Suprapubic skin (tissue), 4 donors: ENCODE measurements at regions not wholly inside any gene's neighbourhood (a gene's known extent, or its start where the extent isn't known, plus 50 kb on each side); places are given as distances from the start of the nearest gene placed in this dataset.

ENCODE experiments used
- DNase-seq, 2 donors: peaks; one replicate each; pipeline ENCODE4 v3.0.0-alpha.2; 2019; ENCODE audit warnings: low spot score in 2 of 2
- H3K27ac ChIP-seq: fragments of 200-600 bp; sonication (generic); one replicate; pipeline ENCODE4 v1.5.1; 2019
- H3K27me3 ChIP-seq: fragments of 200-600 bp; sonication (generic); one replicate; pipeline ENCODE4 v1.5.1; 2019
- H3K36me3 ChIP-seq: fragments of 200-600 bp; sonication (generic); one replicate; pipeline ENCODE4 v1.5.1; 2019
- H3K4me1 ChIP-seq: fragments of 200-600 bp; sonication (generic); one replicate; pipeline ENCODE4 v1.5.1; 2019
- H3K4me3 ChIP-seq: fragments of 200-600 bp; sonication (generic); one replicate; pipeline ENCODE4 v1.5.1; 2019; ENCODE audit warnings: mild to moderate bottlenecking
- H3K9me3 ChIP-seq: fragments of 200-600 bp; sonication (generic); one replicate; pipeline ENCODE4 v1.5.1; 2019
- CTCF ChIP-seq, 2 donors: fragments of 200-600 bp in 1 of 2; fragments of 450-650 bp in 1 of 2; sonication (generic) in 1 of 2; IDR thresholded peaks; one replicate each; pipeline ENCODE4 v1.5.1; 2016 to 2019; ENCODE audit warnings: antibody characterized with exemption in 2 of 2, mild to moderate bottlenecking in 1 of 2, moderate library complexity in 1 of 2
- EP300 ChIP-seq: sonication (generic); formaldehyde crosslinking; IDR thresholded peaks from one replicate; pipeline ENCODE4 v1.6.1; 2017; ENCODE audit warnings: antibody characterized with exemption
- POLR2A ChIP-seq, 2 donors: fragments of 450-650 bp; IDR thresholded peaks; one replicate each; pipeline ENCODE4 v1.6.1; 2017; ENCODE audit warnings: antibody characterized with exemption in 2 of 2, mild to moderate bottlenecking in 2 of 2, moderate library complexity in 2 of 2
- POLR2AphosphoS5 ChIP-seq, 3 donors: sonication (generic); formaldehyde crosslinking; IDR thresholded peaks; one replicate each; pipeline ENCODE4 v1.6.1; 2017; ENCODE audit warnings: antibody characterized with exemption in 3 of 3
- WGBS: methylation state at CpG from one replicate; pipeline ENCODE4 v1.1.5; 2018; 5-methylcytosine and 5-hydroxymethylcytosine counted together

DNA sequence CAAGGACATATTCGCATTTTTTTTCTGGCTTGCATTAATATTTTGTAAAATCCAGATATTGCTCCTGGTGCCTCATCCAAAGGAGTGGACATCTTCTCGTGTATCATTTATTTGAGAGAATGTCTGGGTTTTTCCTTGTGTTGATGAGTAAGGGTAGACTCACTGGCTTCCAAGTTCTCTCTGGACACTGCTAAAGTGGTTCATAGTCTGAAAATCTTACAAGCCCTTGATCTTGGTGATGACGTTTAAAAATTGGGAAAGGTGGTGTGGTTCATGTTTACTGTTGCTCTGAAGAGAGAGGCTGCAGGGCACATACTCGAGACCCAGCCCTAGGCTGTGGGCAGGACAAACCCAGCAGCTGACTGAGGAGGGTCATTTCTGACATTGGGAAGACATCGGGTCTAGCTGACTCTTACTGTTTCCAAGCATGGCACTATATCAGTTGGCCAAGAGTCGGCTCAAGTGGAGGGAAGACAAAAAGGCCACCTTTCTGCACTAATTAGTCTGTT is 296.2 kb downstream of the LMX1A start:
- no peaks in the 10 kb centered on the region for H3K36me3 ChIP-seq
- H3K9me3 ChIP-seq: no peaks in the 10 kb centered on the region
- H3K27ac ChIP-seq: no peak overlapping the region
- no peak for DNase-seq
- H3K4me1 ChIP-seq: peaks cover 13% of the 10 kb centered on the region
- no peak overlapping the region for H3K4me3 ChIP-seq
- no peaks in the 10 kb centered on the region for H3K27me3 ChIP-seq
- no peak for TF ChIP-seq POLR2AphosphoS5 (IDR thresholded peaks at IDR 0.05)
- TF ChIP-seq EP300: no peak
- TF ChIP-seq CTCF (IDR thresholded peaks at IDR 0.05): no peak
- no peak for TF ChIP-seq POLR2A (IDR thresholded peaks at IDR 0.05)
- 84% methylated on average over 6 of the region's 6 CpGs for WGBS

- no peak for DNase-seq
- TF ChIP-seq EP300 (no peak), POLR2AphosphoS5 (IDR thresholded peaks at IDR 0.05) (no peak), POLR2A (IDR thresholded peaks at IDR 0.05) (no peak), CTCF (IDR thresholded peaks at IDR 0.05) (no peak)
- Histone ChIP-seq H3K27ac (no peak overlapping the region), H3K4me1 (peaks cover 4% of the 10 kb centered on the region), H3K4me3 (no peak overlapping the region), H3K9me3 (no peaks in the 10 kb centered on the region), H3K36me3 (no peaks in the 10 kb centered on the region), H3K27me3 (no peaks in the 10 kb centered on the region)
- 53% methylated on average over 3 of the region's 3 CpGs for WGBS
Measured at GRCh38 chr1:165057956-165058355, 298.6 kb downstream of the LMX1A start.

DNA sequence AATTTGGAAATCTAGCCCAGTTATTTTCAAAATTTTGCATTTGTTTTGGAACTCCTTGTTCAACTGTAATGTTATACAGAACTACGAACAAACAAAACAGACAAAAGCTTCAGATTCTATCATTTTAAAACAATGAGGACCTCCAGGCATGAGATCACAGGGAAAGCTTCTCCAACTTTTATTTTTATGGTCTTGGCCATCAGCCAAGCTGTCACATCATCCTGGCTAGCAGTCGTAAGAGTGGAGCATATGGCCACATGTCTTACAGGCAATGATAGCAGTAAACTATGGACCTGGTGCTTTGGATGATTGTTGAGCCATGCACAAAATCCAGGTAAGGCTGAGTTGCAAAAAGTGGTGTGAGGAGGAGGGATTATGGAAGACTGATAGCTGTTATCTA is 299.6 kb downstream of the LMX1A start:
- TF ChIP-seq POLR2AphosphoS5 (IDR thresholded peaks at IDR 0.05): no peak
- no peak for TF ChIP-seq EP300
- TF ChIP-seq POLR2A (IDR thresholded peaks at IDR 0.05): no peak
- no peak for TF ChIP-seq CTCF (IDR thresholded peaks at IDR 0.05)
- Histone ChIP-seq H3K36me3 (no peaks in the 10 kb centered on the region), H3K4me1 (no peaks in the 10 kb centered on the region), H3K4me3 (no peak overlapping the region), H3K9me3 (no peaks in the 10 kb centered on the region), H3K27ac (no peak overlapping the region), H3K27me3 (no peaks in the 10 kb centered on the region)
- 24% methylated on average over 2 of the region's 2 CpGs for WGBS
- no peak for DNase-seq

DNA sequence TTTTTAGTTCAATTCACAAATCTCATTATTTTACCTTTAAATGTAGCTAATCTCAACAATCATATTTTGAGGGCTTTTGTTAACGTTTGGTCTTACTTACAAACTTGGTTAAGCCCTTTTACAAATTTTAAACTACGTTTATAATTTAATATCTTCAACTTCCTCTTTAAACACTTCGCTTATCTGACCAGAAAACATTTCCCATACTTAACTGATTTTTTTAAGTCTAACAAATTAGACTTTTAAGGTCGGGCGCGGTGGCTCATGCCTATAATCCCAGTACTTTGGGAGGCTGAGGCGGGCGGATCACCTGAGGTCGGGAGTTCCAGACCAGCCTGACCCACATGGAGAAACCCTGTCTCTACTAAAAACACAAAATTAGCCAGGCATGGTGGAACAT is 300.9 kb downstream of the LMX1A start:
- TF ChIP-seq POLR2AphosphoS5 (IDR thresholded peaks at IDR 0.05) (no peak), CTCF (IDR thresholded peaks at IDR 0.05) (no peak), EP300 (no peak), POLR2A (IDR thresholded peaks at IDR 0.05) (no peak)
- no peak for DNase-seq
- Histone ChIP-seq H3K4me1 (no peaks in the 10 kb centered on the region), H3K36me3 (no peaks in the 10 kb centered on the region), H3K27me3 (no peaks in the 10 kb centered on the region), H3K9me3 (no peaks in the 10 kb centered on the region), H3K27ac (no peak overlapping the region), H3K4me3 (no peak overlapping the region)
- WGBS: 80% methylated on average over 9 of the region's 9 CpGs

DNA sequence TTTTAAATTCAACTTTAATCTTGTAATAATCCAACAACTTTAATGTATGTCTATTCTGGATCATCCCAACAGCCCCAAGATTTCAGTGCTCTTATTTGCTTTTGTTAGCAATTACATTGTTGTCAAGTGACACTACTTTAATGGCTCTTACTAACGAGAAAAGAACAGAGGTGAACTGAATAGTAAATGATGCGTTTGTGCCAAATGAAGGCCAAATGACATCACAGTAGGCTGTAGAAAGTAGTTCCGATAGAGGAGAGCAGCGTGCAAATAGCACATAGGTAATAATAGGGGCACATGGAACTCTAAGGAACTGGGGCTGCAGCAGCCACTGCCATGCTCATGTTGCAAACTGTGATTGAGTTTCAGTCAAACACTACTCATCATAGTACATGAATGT is 301.9 kb downstream of the LMX1A start:
- no peaks in the 10 kb centered on the region for H3K36me3 ChIP-seq
- H3K4me3 ChIP-seq: no peak overlapping the region
- H3K27me3 ChIP-seq: no peaks in the 10 kb centered on the region
- H3K27ac ChIP-seq: no peak overlapping the region
- no peak for DNase-seq
- no peaks in the 10 kb centered on the region for H3K9me3 ChIP-seq
- TF ChIP-seq CTCF (IDR thresholded peaks at IDR 0.05) (no peak), POLR2AphosphoS5 (IDR thresholded peaks at IDR 0.05) (no peak), POLR2A (IDR thresholded peaks at IDR 0.05) (no peak), EP300 (no peak)
- 81% methylated on average over 4 of the region's 4 CpGs for WGBS
- H3K4me1 ChIP-seq: no peaks in the 10 kb centered on the region
